OCI-LY3 (cell line): ENCODE measurements at regions not wholly inside any gene's neighbourhood (a gene's known extent, or its start where the extent isn't known, plus 50 kb on each side); places are given as distances from the start of the nearest gene placed in this dataset.

Experiments used
- H2AFZ ChIP-seq: fragments of 200-600, 300-600 bp; shearing (Covaris generic); 2 replicates; pipeline ENCODE4 v1.6.0; 2014; ENCODE audit warnings: antibody characterized with exemption, low read depth, low read length
- H3K27ac ChIP-seq: fragments of 200-600, 300-600 bp; sonication (generic); 2 replicates; pipeline ENCODE4 v1.5.1; 2014; ENCODE audit warnings: mild to moderate bottlenecking, low read length, moderate library complexity, mixed read lengths
- H3K27me3 ChIP-seq: fragments of 200-600, 300-600 bp; sonication (generic); 2 replicates; pipeline ENCODE4 v1.6.1; 2014; ENCODE audit warnings: low read depth, low read length, mixed read lengths
- H3K36me3 ChIP-seq: fragments of 200-600, 300-600 bp; sonication (generic); replicated peaks from 2 replicates; pipeline ENCODE3; 2014; ENCODE audit warnings: low read depth, low read length, mixed read lengths
- H3K4me1 ChIP-seq: fragments of 300-600, 200-600 bp; sonication (generic); 2 replicates; pipeline ENCODE4 v1.6.1; 2014; ENCODE audit warnings: low read length, mixed read lengths
- H3K4me2 ChIP-seq: fragments of 200-600, 300-600 bp; sonication (generic); 2 replicates; pipeline ENCODE4 v1.6.1; 2014; ENCODE audit warnings: low read length, mixed read lengths
- H3K4me3 ChIP-seq: fragments of 300-600, 200-600 bp; sonication (generic); 2 replicates; pipeline ENCODE4 v1.5.1; 2014; ENCODE audit warnings: antibody characterized with exemption, mild to moderate bottlenecking, low read length, moderate library complexity
- H3K79me2 ChIP-seq: fragments of 300-600, 200-600 bp; shearing (Covaris generic); 2 replicates; pipeline ENCODE4 v1.6.1; 2014; ENCODE audit warnings: mild to moderate bottlenecking, low read length, mixed read lengths
- H3K9ac ChIP-seq: fragments of 300-600, 200-600 bp; shearing (Covaris generic); 2 replicates; pipeline ENCODE4 v1.6.0; 2014; ENCODE audit warnings: mild to moderate bottlenecking, low read length, moderate library complexity
- H3K9me3 ChIP-seq: fragments of 200-600, 300-600 bp; shearing (Covaris generic); 2 replicates; pipeline ENCODE4 v1.6.1; 2014; ENCODE audit warnings: low read length, mixed read lengths; ENCODE audit not compliant: insufficient read depth
- H4K20me1 ChIP-seq: fragments of 200-600, 300-600 bp; sonication (generic); 2 replicates; pipeline ENCODE4 v1.6.1; 2016; ENCODE audit warnings: low read length, mixed read lengths; ENCODE audit not compliant: insufficient read depth
- EZH2phosphoT487 ChIP-seq: fragments of 200-600 bp; shearing (Covaris generic); IDR thresholded peaks from 2 replicates; pipeline ENCODE4 v1.6.1; 2018; ENCODE audit warnings: antibody characterized with exemption, mixed run types, low read depth
- TF ChIP-seq, protein P1 (sequence below): fragments of 200-600, 300-600 bp; sonication (generic); IDR thresholded peaks from 2 replicates; pipeline ENCODE4 v1.5.1; 2014; ENCODE audit warnings: antibody characterized with exemption, low read length, low read depth

- Histone ChIP-seq H3K4me1 (no peaks in the 10 kb centered on the region), H3K4me2 (no peak overlapping the region), H3K79me2 (no peaks in the 10 kb centered on the region), H3K9ac (no peak overlapping the region), H3K27me3 (no peaks in the 10 kb centered on the region), H3K36me3 (no peaks in the 10 kb centered on the region), H4K20me1 (no peaks in the 10 kb centered on the region), H3K9me3 (no peaks in the 10 kb centered on the region), H3K27ac (no peak overlapping the region), H3K4me3 (no peak overlapping the region), H2AFZ (no peak overlapping the region)
- TF ChIP-seq, protein P1, sequence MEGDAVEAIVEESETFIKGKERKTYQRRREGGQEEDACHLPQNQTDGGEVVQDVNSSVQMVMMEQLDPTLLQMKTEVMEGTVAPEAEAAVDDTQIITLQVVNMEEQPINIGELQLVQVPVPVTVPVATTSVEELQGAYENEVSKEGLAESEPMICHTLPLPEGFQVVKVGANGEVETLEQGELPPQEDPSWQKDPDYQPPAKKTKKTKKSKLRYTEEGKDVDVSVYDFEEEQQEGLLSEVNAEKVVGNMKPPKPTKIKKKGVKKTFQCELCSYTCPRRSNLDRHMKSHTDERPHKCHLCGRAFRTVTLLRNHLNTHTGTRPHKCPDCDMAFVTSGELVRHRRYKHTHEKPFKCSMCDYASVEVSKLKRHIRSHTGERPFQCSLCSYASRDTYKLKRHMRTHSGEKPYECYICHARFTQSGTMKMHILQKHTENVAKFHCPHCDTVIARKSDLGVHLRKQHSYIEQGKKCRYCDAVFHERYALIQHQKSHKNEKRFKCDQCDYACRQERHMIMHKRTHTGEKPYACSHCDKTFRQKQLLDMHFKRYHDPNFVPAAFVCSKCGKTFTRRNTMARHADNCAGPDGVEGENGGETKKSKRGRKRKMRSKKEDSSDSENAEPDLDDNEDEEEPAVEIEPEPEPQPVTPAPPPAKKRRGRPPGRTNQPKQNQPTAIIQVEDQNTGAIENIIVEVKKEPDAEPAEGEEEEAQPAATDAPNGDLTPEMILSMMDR, result no peak
- no peak for TF ChIP-seq EZH2phosphoT487
Measured at GRCh38 chr10:70958396-70958795, 70.0 kb upstream of the PCBD1 start.

DNA sequence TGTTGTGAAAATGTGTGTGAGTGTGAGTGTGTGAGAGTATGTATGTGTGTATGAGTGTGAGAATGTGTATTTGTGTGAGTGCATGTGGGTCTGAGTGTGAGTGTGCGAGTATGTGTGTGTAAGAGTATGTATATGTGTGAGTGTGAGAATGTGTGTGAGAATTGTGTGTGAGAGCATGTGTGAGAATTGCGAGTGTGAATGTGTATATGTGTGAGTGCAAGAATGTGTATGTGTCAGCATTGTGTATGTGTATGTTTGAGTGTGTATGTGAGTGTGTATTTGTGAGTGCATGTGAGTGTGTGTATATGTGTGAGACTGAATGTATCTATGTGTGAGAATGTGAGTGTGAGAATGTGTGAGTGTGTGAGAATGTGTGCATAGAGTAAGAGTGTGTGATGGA, 72.0 kb upstream of the PCBD1 start:
- TF ChIP-seq EZH2phosphoT487, result no peak
- TF ChIP-seq, protein P1, result no peak
- no peaks in the 10 kb centered on the region for H3K27me3 ChIP-seq

GRCh38 chr10:70960783-70961570, 72.6 kb upstream of the PCBD1 start:
- H3K27ac ChIP-seq, result no peak overlapping the region
- no peak overlapping the region for H3K4me3 ChIP-seq
- no peaks in the 10 kb centered on the region for H3K27me3 ChIP-seq
- no peak overlapping the region for H3K4me2 ChIP-seq
- no peak overlapping the region for H3K9ac ChIP-seq
- H3K79me2 ChIP-seq, result no peaks in the 10 kb centered on the region
- H2AFZ ChIP-seq, result no peak overlapping the region
- H4K20me1 ChIP-seq, result no peaks in the 10 kb centered on the region
- H3K36me3 ChIP-seq, result no peaks in the 10 kb centered on the region
- H3K4me1 ChIP-seq, result no peaks in the 10 kb centered on the region
- no peaks in the 10 kb centered on the region for H3K9me3 ChIP-seq
- TF ChIP-seq EZH2phosphoT487, result no peak
- TF ChIP-seq, protein P1, result no peak

More for the DNA sequence above, 72.0 kb upstream of the PCBD1 start:
- no peaks in the 10 kb centered on the region for H3K9me3 ChIP-seq
- no peak overlapping the region for H3K4me2 ChIP-seq
- no peak overlapping the region for H3K4me3 ChIP-seq
- no peaks in the 10 kb centered on the region for H3K4me1 ChIP-seq
- H4K20me1 ChIP-seq, result no peaks in the 10 kb centered on the region
- H3K36me3 ChIP-seq, result no peaks in the 10 kb centered on the region
- no peaks in the 10 kb centered on the region for H3K79me2 ChIP-seq
- no peak overlapping the region for H3K9ac ChIP-seq
- H3K27ac ChIP-seq, result no peak overlapping the region
- H2AFZ ChIP-seq, result no peak overlapping the region

DNA sequence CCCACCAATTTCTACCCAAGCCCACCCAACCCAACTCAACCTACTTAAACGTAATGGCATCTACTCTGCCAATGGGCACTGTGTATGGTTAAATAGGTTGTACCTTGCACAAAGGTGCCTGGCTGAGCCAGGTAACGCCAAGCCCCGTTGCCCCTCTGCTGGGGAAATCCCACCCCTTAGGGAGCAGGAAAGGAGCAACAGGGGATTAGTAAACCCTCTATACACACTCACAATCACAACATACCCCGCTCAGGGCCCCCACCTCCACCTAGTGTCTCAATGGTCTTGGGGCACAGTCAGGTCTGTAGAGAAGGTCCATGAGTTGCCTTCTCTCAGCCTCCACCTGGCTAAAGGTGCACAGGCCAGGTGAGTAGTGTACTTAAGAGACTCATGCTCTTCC, 74.3 kb upstream of the PCBD1 start:
- Histone ChIP-seq H4K20me1 (no peaks in the 10 kb centered on the region), H3K4me3 (no peak overlapping the region), H3K4me1 (no peaks in the 10 kb centered on the region), H3K9me3 (no peaks in the 10 kb centered on the region), H2AFZ (no peak overlapping the region), H3K9ac (no peak overlapping the region), H3K27me3 (no peaks in the 10 kb centered on the region), H3K4me2 (no peak overlapping the region), H3K27ac (no peak overlapping the region), H3K79me2 (no peaks in the 10 kb centered on the region), H3K36me3 (no peaks in the 10 kb centered on the region)
- TF ChIP-seq, protein P1, result no peak
- TF ChIP-seq EZH2phosphoT487, result no peak
